Glutamatergic neuron (in vitro differentiated cells): ENCODE measurements at regions not wholly inside any gene's neighbourhood (a gene's known extent, or its start where the extent isn't known, plus 50 kb on each side); places are given as distances from the start of the nearest gene placed in this dataset.

ENCODE experiments used
- DNase-seq: peaks from one replicate; pipeline ENCODE4 v3.0.0; 2022
- H3K27ac Mint-ChIP-seq: one replicate; pipeline ENCODE4 v1.8.0; 2020; ENCODE audit warnings: mild to moderate bottlenecking, mixed read lengths, inconsistent platforms; ENCODE audit not compliant: unreplicated experiment
- H3K27me3 Mint-ChIP-seq: one replicate; pipeline ENCODE4 v1.8.0; 2020; ENCODE audit warnings: mild to moderate bottlenecking, moderate library complexity, mixed read lengths, inconsistent platforms; ENCODE audit not compliant: unreplicated experiment
- H3K36me3 Mint-ChIP-seq: one replicate; pipeline ENCODE4 v1.8.0; 2020; ENCODE audit warnings: mild to moderate bottlenecking, mixed read lengths, inconsistent platforms; ENCODE audit not compliant: unreplicated experiment
- H3K4me1 Mint-ChIP-seq: one replicate; pipeline ENCODE4 v1.8.0; 2020; ENCODE audit warnings: mild to moderate bottlenecking, low read depth, mixed read lengths, inconsistent platforms; ENCODE audit not compliant: unreplicated experiment
- H3K4me3 Mint-ChIP-seq: one replicate; pipeline ENCODE4 v1.8.0; 2020; ENCODE audit warnings: mild to moderate bottlenecking, mixed read lengths, inconsistent platforms; ENCODE audit not compliant: unreplicated experiment
- H3K9me3 Mint-ChIP-seq: one replicate; pipeline ENCODE4 v1.8.0; 2020; ENCODE audit warnings: mild to moderate bottlenecking, moderate library complexity, mixed read lengths, inconsistent platforms; ENCODE audit not compliant: unreplicated experiment
- TF ChIP-seq, protein P1 (sequence below): fragments of 200-600 bp; sonication (generic); IDR thresholded peaks from one replicate; pipeline ENCODE4 v1.5.0; 2021; ENCODE audit not compliant: partially characterized antibody, unreplicated experiment

DNA sequence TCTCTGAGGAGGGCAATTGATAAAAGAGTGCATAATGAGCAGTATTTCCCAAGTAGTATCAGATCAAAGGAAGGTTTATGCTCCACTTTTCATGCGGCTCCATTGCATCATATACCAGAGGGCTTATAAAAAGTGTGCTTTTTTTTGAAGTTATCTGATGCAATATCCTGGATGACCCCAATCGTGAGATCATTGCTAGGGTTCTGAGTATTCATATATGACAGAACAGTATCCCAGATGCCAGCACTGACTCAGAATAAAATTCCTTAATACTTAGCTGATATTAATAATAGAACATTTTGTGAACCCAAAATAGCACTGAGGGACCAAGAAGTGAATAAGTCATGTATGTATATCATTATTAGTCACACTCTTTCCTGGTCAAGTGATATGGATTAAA, 945.5 kb upstream of the AGA start:
- Mint-ChIP-seq H3K9me3 (no peaks in the 10 kb centered on the region), H3K4me3 (no peak overlapping the region), H3K27me3 (no peaks in the 10 kb centered on the region), H3K4me1 (no peaks in the 10 kb centered on the region), H3K36me3 (no peaks in the 10 kb centered on the region), H3K27ac (no peak overlapping the region)
- TF ChIP-seq, protein P1, sequence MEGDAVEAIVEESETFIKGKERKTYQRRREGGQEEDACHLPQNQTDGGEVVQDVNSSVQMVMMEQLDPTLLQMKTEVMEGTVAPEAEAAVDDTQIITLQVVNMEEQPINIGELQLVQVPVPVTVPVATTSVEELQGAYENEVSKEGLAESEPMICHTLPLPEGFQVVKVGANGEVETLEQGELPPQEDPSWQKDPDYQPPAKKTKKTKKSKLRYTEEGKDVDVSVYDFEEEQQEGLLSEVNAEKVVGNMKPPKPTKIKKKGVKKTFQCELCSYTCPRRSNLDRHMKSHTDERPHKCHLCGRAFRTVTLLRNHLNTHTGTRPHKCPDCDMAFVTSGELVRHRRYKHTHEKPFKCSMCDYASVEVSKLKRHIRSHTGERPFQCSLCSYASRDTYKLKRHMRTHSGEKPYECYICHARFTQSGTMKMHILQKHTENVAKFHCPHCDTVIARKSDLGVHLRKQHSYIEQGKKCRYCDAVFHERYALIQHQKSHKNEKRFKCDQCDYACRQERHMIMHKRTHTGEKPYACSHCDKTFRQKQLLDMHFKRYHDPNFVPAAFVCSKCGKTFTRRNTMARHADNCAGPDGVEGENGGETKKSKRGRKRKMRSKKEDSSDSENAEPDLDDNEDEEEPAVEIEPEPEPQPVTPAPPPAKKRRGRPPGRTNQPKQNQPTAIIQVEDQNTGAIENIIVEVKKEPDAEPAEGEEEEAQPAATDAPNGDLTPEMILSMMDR, result no peak
- DNase-seq, result no peak

DNA sequence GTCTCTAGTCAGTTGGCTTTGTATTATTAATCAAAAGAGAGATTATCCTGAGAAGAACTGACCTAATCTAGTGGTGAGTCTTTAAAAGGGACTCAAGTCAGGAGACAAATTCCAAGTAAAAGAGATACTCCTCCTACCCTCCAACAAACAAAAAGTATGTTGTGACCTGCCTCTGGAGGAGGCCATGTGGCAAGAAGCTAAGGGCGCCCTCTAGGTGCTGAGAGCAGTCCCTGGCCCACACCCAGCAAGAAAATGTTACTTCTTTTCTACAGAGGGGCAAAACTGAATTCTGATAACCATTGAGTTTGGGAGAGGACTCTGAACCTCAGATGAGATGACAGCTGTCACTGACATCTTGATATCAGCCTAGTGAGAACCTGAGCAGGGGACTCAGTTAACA, 953.6 kb upstream of the AGA start:
- Mint-ChIP-seq H3K9me3 (no peaks in the 10 kb centered on the region), H3K4me1 (no peaks in the 10 kb centered on the region), H3K27me3 (no peaks in the 10 kb centered on the region), H3K36me3 (no peaks in the 10 kb centered on the region), H3K4me3 (no peak overlapping the region), H3K27ac (no peak overlapping the region)
- DNase-seq, result no peak
- TF ChIP-seq, protein P1, result no peak

DNA sequence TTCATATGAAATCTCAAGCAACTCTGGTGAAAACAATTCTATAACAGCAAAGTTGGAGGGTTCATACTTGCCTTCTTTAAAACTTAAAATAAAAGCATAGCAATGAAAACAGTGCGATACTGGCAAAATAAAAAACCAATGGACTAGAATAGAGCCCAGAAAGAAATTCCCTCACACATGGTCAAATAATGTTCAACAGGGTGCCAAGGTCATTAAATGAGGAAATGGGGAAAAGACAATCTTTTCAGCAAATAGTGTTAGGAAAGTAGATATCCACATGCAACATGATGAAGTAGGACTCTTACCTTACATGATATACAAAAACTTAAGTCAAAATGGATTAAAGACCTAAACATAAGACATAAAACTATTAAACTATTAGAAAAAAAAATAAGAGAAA, 970.2 kb upstream of the AGA start:
- Mint-ChIP-seq H3K36me3 (no peaks in the 10 kb centered on the region), H3K4me1 (no peaks in the 10 kb centered on the region), H3K27ac (no peak overlapping the region), H3K9me3 (no peaks in the 10 kb centered on the region), H3K27me3 (no peaks in the 10 kb centered on the region), H3K4me3 (no peak overlapping the region)
- DNase-seq, result no peak
- TF ChIP-seq, protein P1, result no peak

DNA sequence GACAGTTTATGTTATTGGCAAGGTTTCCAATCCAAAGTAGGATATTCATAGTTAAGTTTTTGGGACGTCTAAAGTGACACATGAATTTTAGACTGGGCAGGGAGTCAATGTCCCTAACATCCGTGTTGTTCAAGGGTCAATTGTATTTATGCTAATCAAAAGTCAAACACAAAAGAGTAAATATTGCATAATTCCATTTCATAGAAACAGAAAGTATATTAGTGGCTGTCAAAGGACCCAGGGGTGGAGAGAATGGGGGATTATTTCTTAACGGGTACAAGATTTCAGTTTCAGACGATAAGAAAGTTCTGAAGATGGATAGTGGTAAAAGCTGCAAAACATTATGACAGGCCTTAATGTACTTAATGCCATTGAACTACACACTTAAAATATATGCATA, 971.8 kb upstream of the AGA start:
- Mint-ChIP-seq H3K27me3 (no peaks in the 10 kb centered on the region), H3K27ac (no peak overlapping the region), H3K4me3 (no peak overlapping the region), H3K4me1 (no peaks in the 10 kb centered on the region), H3K36me3 (no peaks in the 10 kb centered on the region), H3K9me3 (no peaks in the 10 kb centered on the region)
- DNase-seq, result no peak
- TF ChIP-seq, protein P1, result no peak

DNA sequence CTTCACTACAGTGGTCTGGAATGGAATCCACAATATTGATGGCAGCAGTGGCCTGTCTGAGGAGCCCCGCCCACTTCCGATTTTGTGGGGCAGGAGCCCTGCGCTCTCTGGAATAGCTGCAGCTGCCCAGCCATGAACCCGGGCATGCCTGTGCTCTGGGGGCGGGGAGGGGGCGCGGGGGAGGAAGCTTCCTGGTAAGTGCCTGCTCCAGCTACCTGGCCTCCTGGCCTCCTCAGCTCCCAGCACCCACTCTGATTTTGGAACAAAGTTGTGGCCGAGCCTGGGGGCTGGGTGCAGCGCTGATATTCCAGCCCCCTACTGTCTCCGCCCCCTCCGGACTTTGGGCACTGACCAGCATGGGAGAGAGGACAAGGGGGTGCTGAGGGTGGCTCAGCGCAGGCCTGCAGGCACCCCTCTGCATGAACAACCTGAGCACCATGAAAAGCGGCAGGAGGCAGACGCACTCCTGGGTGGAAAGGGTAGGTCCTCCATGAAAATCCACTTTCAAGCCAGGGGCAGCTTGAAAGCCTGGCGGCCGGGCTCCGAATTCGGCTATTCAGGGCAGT, 972.7 kb upstream of the AGA start:
- Mint-ChIP-seq H3K4me3 (no peak overlapping the region), H3K27ac (no peak overlapping the region), H3K9me3 (no peaks in the 10 kb centered on the region), H3K4me1 (no peaks in the 10 kb centered on the region), H3K36me3 (no peaks in the 10 kb centered on the region), H3K27me3 (no peaks in the 10 kb centered on the region)
- TF ChIP-seq, protein P1, result no peak
- DNase-seq, result no peak
